ENCODE measurements at regions not wholly inside any gene's neighbourhood (a gene's known extent, or its start where the extent isn't known, plus 50 kb on each side); places are given as distances from the start of the nearest gene placed in this dataset.

DNA sequence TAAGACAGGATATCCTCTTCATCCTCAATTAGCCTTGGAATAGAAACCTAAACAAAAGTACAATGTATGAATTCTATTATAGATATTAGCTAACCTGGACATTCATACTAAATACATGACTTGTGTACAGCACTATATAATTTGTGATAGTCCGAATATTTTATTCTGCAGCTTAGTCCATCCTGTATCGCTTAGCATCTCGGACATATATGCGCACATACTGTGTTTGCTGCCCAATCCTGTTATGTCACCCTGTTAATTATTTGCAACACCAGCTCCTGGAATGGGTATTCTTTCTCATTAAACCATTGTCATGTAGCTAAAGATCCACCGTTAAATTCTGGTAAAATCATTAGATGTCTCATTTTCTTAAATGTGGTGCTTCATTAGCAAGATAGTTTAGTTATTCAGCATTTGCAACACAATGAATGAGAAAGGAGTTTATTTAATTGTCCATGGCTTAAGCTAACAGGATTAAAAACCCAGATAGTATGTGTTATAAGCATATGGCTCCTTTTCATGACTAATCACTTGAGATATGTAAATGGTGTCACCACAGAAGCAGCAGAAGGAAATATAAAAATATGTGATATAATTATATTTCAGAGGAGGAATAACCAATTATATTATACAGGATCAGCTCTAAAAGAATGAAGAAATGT is 156.0 kb upstream of the ARHGAP5 start:
- Histone ChIP-seq H3K18ac (ENCODE audit: low read depth, low read length) (no peak overlapping the region), H3K4me3 (ENCODE audit: insufficient read depth, low read depth, low read length) (no peak overlapping the region), H2AK9ac (replicated peaks; ENCODE audit: low read depth, low read length, poor library complexity) (no peak overlapping the region), H4K5ac (ENCODE audit: low read depth, low read length) (no peak overlapping the region), H3K14ac (replicated peaks; ENCODE audit: low read depth, low read length) (no peak overlapping the region), H2BK120ac (ENCODE audit: low read depth, low read length) (no peak overlapping the region), H3K4me2 (ENCODE audit: low read depth, low read length) (peak overlapping the region; percentile 21; the same call in 1 of the 2 replicates), H4K8ac (ENCODE audit: low read depth in 2 of 2, low read length in 2 of 2) (no peak overlapping the region), H3K9me3 (ENCODE audit: control insufficient read depth, insufficient read depth, low read length) (no peaks in the 10 kb centered on the region), H3K27ac (ENCODE audit: insufficient read depth, low read length) (no peak overlapping the region), H3K9ac (ENCODE audit: low read depth, low read length) (no peak overlapping the region), H3K79me1 (ENCODE audit: low read depth in 1 of 2, low read length in 2 of 2) (no peaks in the 10 kb centered on the region), H2BK5ac (ENCODE audit: low read depth, low read length, poor library complexity, severe bottlenecking) (no peak overlapping the region), H3K4ac (ENCODE audit: low read depth, low read length) (no peak overlapping the region), H2AFZ (replicated peaks; ENCODE audit: low read length, poor library complexity) (no peak overlapping the region), H4K91ac (ENCODE audit: insufficient read depth, low read depth, low read length) (no peak overlapping the region), H2BK15ac (ENCODE audit: low read depth, low read length) (no peak overlapping the region), H3K4me1 (ENCODE audit: control insufficient read depth, insufficient read depth, low read length) (no peaks in the 10 kb centered on the region; the same call in 1 of the 2 replicates), H3K23ac (ENCODE audit: low read depth, low read length) (no peak overlapping the region), H2AK5ac (ENCODE audit: low read depth, low read length) (no peak overlapping the region), H2BK20ac (ENCODE audit: low read depth, low read length) (no peak overlapping the region), H3K9me1 (ENCODE audit: insufficient read depth, low read length) (no peaks in the 10 kb centered on the region), H3K36me3 (ENCODE audit: control insufficient read depth, insufficient read depth, low read length) (no peaks in the 10 kb centered on the region), H4K20me1 (ENCODE audit: insufficient read depth, low read length) (no peaks in the 10 kb centered on the region), H3K27me3 (ENCODE audit: control insufficient read depth, insufficient read depth, low read length) (no peaks in the 10 kb centered on the region), H3K56ac (ENCODE audit: extremely low read depth, insufficient read depth, low read length) (no peak overlapping the region)
- BruUV-seq (replicated peaks): no TSS peak
- dilution Hi-C loops (cut with HindIII; ENCODE audit: low sequenced_read_pairs, unreplicated experiment): no loop called here
- DNase-seq (peak; percentile 22), ATAC-seq (ENCODE audit: low read depth) (peak; percentile 51)
- intact Hi-C loops (cut with micrococcal nuclease): loop anchor here (2.0 to 10.0 kb wide), 2 partner anchors 24 to 554 kb away; no protein-coding TSS in a partner anchor
- no peak for TF ChIP-seq CTCF (conservative IDR thresholded peaks at IDR 0.05; ENCODE audit: low read depth, low read length)
- TF ChIP-seq MAFK (IDR thresholded peaks at IDR 0.05; ENCODE audit: low read depth, low read length): no peak
- no peak for TF ChIP-seq SMC3 (IDR thresholded peaks at IDR 0.05; ENCODE audit: low read depth, low read length)
- no peak for TF ChIP-seq CEBPB (IDR thresholded peaks at IDR 0.05; ENCODE audit: low read depth, low read length)
- no peak for TF ChIP-seq RFX5 (IDR thresholded peaks at IDR 0.05; ENCODE audit: low read depth, low read length)
- TF ChIP-seq CHD1 (IDR thresholded peaks at IDR 0.05; ENCODE audit: low read depth, low read length): no peak
- no peak for TF ChIP-seq ELK1 (IDR thresholded peaks at IDR 0.05; ENCODE audit: borderline replicate concordance, low read depth, low read length)
- TF ChIP-seq FOS (IDR thresholded peaks at IDR 0.05; ENCODE audit: low read depth, low read length): no peak
- TF ChIP-seq MXI1 (IDR thresholded peaks at IDR 0.05; ENCODE audit: borderline replicate concordance, low read depth, low read length): no peak
- no peak for TF ChIP-seq POLR2A (IDR thresholded peaks at IDR 0.05; ENCODE audit: low read depth, low read length)
- TF ChIP-seq RAD21 (IDR thresholded peaks at IDR 0.05; ENCODE audit: low read length): no peak
- TF ChIP-seq BHLHE40 (IDR thresholded peaks at IDR 0.05; ENCODE audit: low read depth, low read length): no peak
- CTCF ChIA-PET: no interaction called here
- POLR2A ChIA-PET (ENCODE audit: unreplicated experiment): no interaction called here
- in situ Hi-C loops (cut with MboI; ENCODE audit: low sequenced_read_pairs): no loop called here
- WGBS, 2 experiments (ENCODE audit: extremely low coverage in 2 of 2, insufficient read length in 1 of 2): no CpG with 5 or more reads among the region's 5 CpGs
